Loucy (cell line): ENCODE measurements at regions not wholly inside any gene's neighbourhood (a gene's known extent, or its start where the extent isn't known, plus 50 kb on each side); places are given as distances from the start of the nearest gene placed in this dataset.

Experiments
- CTCF ChIP-seq: fragments of 200-600 bp; sonication (generic); conservative IDR thresholded peaks from 2 replicates; pipeline ENCODE4 v1.5.1; 2014; ENCODE audit warnings: mild to moderate bottlenecking, antibody characterized with exemption, low read length
- EZH2phosphoT487 ChIP-seq: fragments of 200-600 bp; IDR thresholded peaks from 2 replicates; pipeline ENCODE4 v1.6.1; 2018; ENCODE audit warnings: antibody characterized with exemption, mild to moderate bottlenecking, moderate library complexity, borderline replicate concordance

GRCh38 chr4:85147481-85148076 lies 181.1 kb upstream of the WDFY3 start:
- TF ChIP-seq CTCF (peak; percentile 80), EZH2phosphoT487 (no peak)
